ENCODE measurements at regions not wholly inside any gene's neighbourhood (a gene's known extent, or its start where the extent isn't known, plus 50 kb on each side); places are given as distances from the start of the nearest gene placed in this dataset.
"Not testable (repeated sequence)": the region's sequence is repeated elsewhere in the genome, so short reads cannot be mapped to it uniquely, and the experiment has no call there.

GRCh38 chr4:159934602-159935001, 831.7 kb downstream of the RAPGEF2 start:
- not testable (repeated sequence) for TF ChIP-seq HMGXB4 (CRISPR knock-in tag; IDR thresholded peaks at IDR 0.05; ENCODE audit: borderline replicate concordance); REST (IDR thresholded peaks at IDR 0.05)
